ENCODE measurements at regions not wholly inside any gene's neighbourhood (a gene's known extent, or its start where the extent isn't known, plus 50 kb on each side); places are given as distances from the start of the nearest gene placed in this dataset.

GRCh38 chr11:87453531-87454089, 415.9 kb downstream of the TMEM135 start:
- DNase-seq (ENCODE audit: low read depth in 1 of 2, low spot score in 2 of 2) (no peak), FAIRE-seq (no peak)
- no peak overlapping the region for H3K4me2 ChIP-seq (ENCODE audit: insufficient read depth in 1 of 2, low read depth in 2 of 2, low read length in 2 of 2)
- no peak overlapping the region for H3K9ac ChIP-seq (replicated peaks in 1 of 4; ENCODE audit: extremely low read depth in 1 of 4, low read depth in 3 of 4, low read length in 3 of 4)
- H2BK5ac ChIP-seq (ENCODE audit: low read depth, low read length): no peak overlapping the region
- no peaks in the 10 kb centered on the region for H3K36me3 ChIP-seq (ENCODE audit: control insufficient read depth in 2 of 4, insufficient read depth in 4 of 4, low read length in 3 of 4)
- no peak overlapping the region for H2BK15ac ChIP-seq (ENCODE audit: low read length)
- WGBS, 2 experiments (ENCODE audit: extremely low coverage in 1 of 2, insufficient coverage in 1 of 2, insufficient read length in 1 of 2, insufficient replicate concordance in 2 of 2, low coverage in 1 of 2, low lambda C conversion rate in 2 of 2, missing lambda C conversion rate in 1 of 2): 97% methylated on average over 5 of the region's 5 CpGs; no CpG with 5 or more reads in 1 of the 2 experiments
- ChIA-PET POLR2A (ENCODE audit: partially characterized antibody) (no interaction called here), CTCF (ENCODE audit: partially characterized antibody) (interaction anchor here (0.5 to 1.2 kb wide), 2 partner anchors 100 to 424 kb away, joined by 3 read pairs; no protein-coding TSS in a partner anchor)
- no peak overlapping the region for H4K8ac ChIP-seq (ENCODE audit: extremely low read depth, insufficient read depth, low read length)
- no peaks in the 10 kb centered on the region for H3K23me2 ChIP-seq (ENCODE audit: low read depth, low read length)
- no peaks in the 10 kb centered on the region for H3K4me1 ChIP-seq (replicated peaks in 1 of 4; ENCODE audit: control insufficient read depth in 3 of 4, insufficient read depth in 4 of 4, low read length in 3 of 4)
- H3K23ac ChIP-seq (ENCODE audit: insufficient read length): no peak overlapping the region
- no peak overlapping the region for H2BK120ac ChIP-seq (replicated peaks; ENCODE audit: low read depth, low read length)
- H3K56ac ChIP-seq (replicated peaks; ENCODE audit: insufficient read length, low read depth, low read length): no peak overlapping the region
- H2BK20ac ChIP-seq (ENCODE audit: low read length): no peak overlapping the region
- H3K18ac ChIP-seq (ENCODE audit: extremely low read depth, low read length): no peak overlapping the region
- no peak overlapping the region for H3K27ac ChIP-seq (ENCODE audit: low read depth, low read length)
- no peak overlapping the region for H3K14ac ChIP-seq (ENCODE audit: insufficient read length)
- H3K4ac ChIP-seq (replicated peaks; ENCODE audit: insufficient read length, low read depth, low read length): no peak overlapping the region
- no peak overlapping the region for H2AK5ac ChIP-seq (ENCODE audit: low read depth, low read length)
- no peaks in the 10 kb centered on the region for H3K79me1 ChIP-seq (ENCODE audit: low read depth, low read length)
- H3K79me2 ChIP-seq (ENCODE audit: control insufficient read depth in 1 of 2, insufficient read depth in 2 of 2, low read length in 2 of 2): no peaks in the 10 kb centered on the region
- H2AFZ ChIP-seq (ENCODE audit: low read length): no peak overlapping the region
- no peak overlapping the region for H2BK12ac ChIP-seq (ENCODE audit: low read depth, low read length)
- no peaks in the 10 kb centered on the region for H4K20me1 ChIP-seq (replicated peaks in 1 of 2; ENCODE audit: control insufficient read depth in 1 of 2, insufficient read depth in 2 of 2, low read length in 2 of 2)
- H3K4me3 ChIP-seq (ENCODE audit: extremely low read depth in 1 of 4, insufficient read depth in 2 of 4, low read depth in 3 of 4, low read length in 4 of 4): no peak overlapping the region
- no peak overlapping the region for H4K91ac ChIP-seq (replicated peaks; ENCODE audit: insufficient read length, low read length)
- H3K9me3 ChIP-seq (ENCODE audit: insufficient read depth in 2 of 2, low read depth in 1 of 2, low read length in 1 of 2): no peaks in the 10 kb centered on the region
- no peaks in the 10 kb centered on the region for H3K27me3 ChIP-seq (replicated peaks in 1 of 4; ENCODE audit: control insufficient read depth in 3 of 4, extremely low read depth in 1 of 4, insufficient read depth in 3 of 4, low read length in 3 of 4)
- no peak overlapping the region for H4K5ac ChIP-seq (ENCODE audit: insufficient read length, low read depth, low read length)
- no peak for TF ChIP-seq CREB1 (IDR thresholded peaks at IDR 0.05)
- no peak for TF ChIP-seq RFX5 (IDR thresholded peaks at IDR 0.05; ENCODE audit: borderline replicate concordance, low read depth, low read length)
